ENCODE measurements at regions not wholly inside any gene's neighbourhood (a gene's known extent, or its start where the extent isn't known, plus 50 kb on each side); places are given as distances from the start of the nearest gene placed in this dataset.

DNA sequence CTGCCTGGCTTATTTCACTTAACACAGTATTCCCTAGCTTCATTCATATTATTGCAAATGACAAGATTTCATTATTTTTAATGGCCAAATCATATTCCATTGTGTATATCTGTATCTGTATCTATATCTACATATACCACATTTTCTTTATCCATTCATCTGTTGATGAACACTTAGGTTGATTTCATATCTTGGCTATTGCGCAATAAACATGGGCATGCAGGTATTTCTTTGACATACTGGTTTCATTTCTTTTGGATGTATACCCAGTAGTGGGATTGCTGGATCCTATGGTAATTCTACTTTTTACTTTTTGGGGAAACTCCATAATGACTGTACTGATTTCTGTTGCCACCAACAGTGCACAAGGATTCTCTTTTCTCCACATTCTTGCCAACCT is 68.9 kb upstream of the CREB5 start:
- ChIA-PET CTCF (interaction anchor here in 1 of 2 donors (0.7 kb wide), 1 partner anchor 96 kb away, joined by 3 read pairs; no protein-coding TSS in a partner anchor), POLR2A (no interaction called here)
- Histone ChIP-seq H3K27me3 (replicated peaks in 1 of 2; ENCODE audit: control insufficient read depth in 2 of 2, extremely low read depth in 1 of 2, insufficient read depth in 2 of 2, low read length in 1 of 2) (peaks cover 0 to 14% of the 10 kb centered on the region in 2 experiments), H3K36me3 (ENCODE audit: control insufficient read depth in 2 of 2, extremely low read depth in 1 of 2, insufficient read depth in 1 of 2, low read length in 1 of 2) (no peaks in the 10 kb centered on the region), H3K27ac (ENCODE audit: low read length) (no peak overlapping the region), H3K4me1 (ENCODE audit: control insufficient read depth in 1 of 2, extremely low read depth in 1 of 2, insufficient read depth in 2 of 2, low read length in 2 of 2) (no peaks in the 10 kb centered on the region), H3K4me3 (ENCODE audit: control insufficient read depth in 1 of 2, extremely low read depth in 1 of 2, low read length in 1 of 2) (no peak overlapping the region), H3K9me3 (no peaks in the 10 kb centered on the region)
- H3K4me1 Mint-ChIP-seq, result no peaks in the 10 kb centered on the region
- H3K9me3 Mint-ChIP-seq, result no peaks in the 10 kb centered on the region
- no peak overlapping the region for H3K27ac Mint-ChIP-seq
- H3K36me3 Mint-ChIP-seq, result no peaks in the 10 kb centered on the region
- WGBS (ENCODE audit: insufficient coverage), result 83% methylated on average over 1 of the region's 1 CpG
- DNase-seq, result no peak
- H3K4me3 Mint-ChIP-seq, result no peak overlapping the region
- ATAC-seq (replicated peaks in 1 of 4), result no peak
- peaks cover 0 to 16% of the 10 kb centered on the region in 2 donors for H3K27me3 Mint-ChIP-seq

DNA sequence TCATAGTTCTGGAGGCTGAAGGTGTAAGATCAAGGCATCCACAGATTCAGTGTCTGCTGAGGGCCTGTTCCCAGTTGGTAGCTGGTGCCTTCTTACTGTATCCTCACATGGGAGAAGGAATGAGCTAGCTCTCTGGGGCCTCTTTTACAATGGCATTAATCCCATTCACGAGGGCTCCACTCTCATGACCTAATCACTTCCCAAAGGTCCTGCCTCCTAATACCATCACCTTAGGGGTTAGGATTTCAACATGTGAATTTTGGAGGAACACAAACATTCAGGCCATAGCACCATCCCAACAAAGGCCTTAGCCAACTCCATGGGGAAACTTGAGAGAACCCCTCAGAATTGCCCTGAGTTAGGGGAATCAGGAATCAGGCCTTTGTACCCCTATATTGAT is 66.1 kb upstream of the CREB5 start:
- Mint-ChIP-seq H3K4me1 (no peaks in the 10 kb centered on the region), H3K27me3 (peaks cover 0 to 15% of the 10 kb centered on the region in 2 donors), H3K9me3 (no peaks in the 10 kb centered on the region), H3K4me3 (no peak overlapping the region), H3K36me3 (no peaks in the 10 kb centered on the region), H3K27ac (no peak overlapping the region)
- ATAC-seq (replicated peaks in 1 of 4) (no peak), DNase-seq (no peak)
- CTCF ChIA-PET, result no interaction called here
- POLR2A ChIA-PET, result no interaction called here
- no peak overlapping the region for H3K4me3 ChIP-seq (ENCODE audit: control insufficient read depth in 1 of 2, extremely low read depth in 1 of 2, low read length in 1 of 2)
- H3K9me3 ChIP-seq, result no peaks in the 10 kb centered on the region
- no peak overlapping the region for H3K27ac ChIP-seq (ENCODE audit: low read length)
- WGBS (ENCODE audit: insufficient coverage), result no CpG with 5 or more reads among the region's 1 CpG
- no peaks in the 10 kb centered on the region for H3K36me3 ChIP-seq (ENCODE audit: control insufficient read depth in 2 of 2, extremely low read depth in 1 of 2, insufficient read depth in 1 of 2, low read length in 1 of 2)
- H3K27me3 ChIP-seq (replicated peaks in 1 of 2; ENCODE audit: control insufficient read depth in 2 of 2, extremely low read depth in 1 of 2, insufficient read depth in 2 of 2, low read length in 1 of 2), result peaks cover 0 to 9% of the 10 kb centered on the region in 2 experiments
- H3K4me1 ChIP-seq (ENCODE audit: control insufficient read depth in 1 of 2, extremely low read depth in 1 of 2, insufficient read depth in 2 of 2, low read length in 2 of 2), result no peaks in the 10 kb centered on the region

DNA sequence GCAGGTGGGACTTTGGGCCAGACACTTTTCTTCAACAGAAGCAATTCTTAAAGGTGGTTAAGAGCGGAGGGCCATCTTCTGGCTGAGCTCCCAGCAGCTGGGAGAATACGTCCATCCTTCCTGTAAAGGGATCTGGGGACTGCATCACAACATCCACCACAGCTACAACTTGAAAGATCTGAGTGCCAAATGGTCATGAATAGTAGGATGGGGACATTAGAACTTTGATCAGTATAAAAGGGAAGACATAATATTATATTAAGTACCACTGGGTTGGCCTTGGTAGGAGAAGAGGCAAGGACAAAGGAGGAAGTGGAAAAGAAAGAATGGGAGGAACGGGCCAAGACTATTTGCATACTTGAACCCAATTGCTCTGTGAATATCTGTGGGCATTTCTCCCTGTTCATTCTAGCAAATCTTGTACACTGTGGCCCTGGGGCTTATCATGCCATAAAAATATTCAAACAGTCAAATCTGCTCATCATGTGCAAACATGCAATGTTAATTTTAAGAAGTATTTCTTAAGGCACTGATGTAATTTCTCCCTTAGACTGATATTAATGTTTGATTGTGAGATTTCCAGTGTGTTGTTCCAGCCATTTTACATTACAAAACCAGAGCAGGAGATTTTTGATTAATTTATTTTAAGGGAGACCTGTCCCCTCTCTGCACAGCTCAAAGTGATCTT is 65.5 kb upstream of the CREB5 start:
- peaks cover 0 to 9% of the 10 kb centered on the region in 2 experiments for H3K27me3 ChIP-seq (replicated peaks in 1 of 2; ENCODE audit: control insufficient read depth in 2 of 2, extremely low read depth in 1 of 2, insufficient read depth in 2 of 2, low read length in 1 of 2)
- no peak for DNase-seq
- Mint-ChIP-seq H3K27me3 (peaks cover 0 to 13% of the 10 kb centered on the region in 2 donors), H3K36me3 (no peaks in the 10 kb centered on the region), H3K4me3 (no peak overlapping the region), H3K9me3 (no peaks in the 10 kb centered on the region), H3K4me1 (no peaks in the 10 kb centered on the region), H3K27ac (no peak overlapping the region)
- WGBS (ENCODE audit: insufficient coverage), result 100% methylated on average over 1 of the region's 3 CpGs
- ChIA-PET POLR2A (interaction anchor here in 1 of 2 donors (0.6 kb wide), 1 partner anchor 60 kb away, joined by 3 read pairs; no protein-coding TSS in a partner anchor), CTCF (no interaction called here)
- no peak overlapping the region for H3K4me3 ChIP-seq (ENCODE audit: control insufficient read depth in 1 of 2, extremely low read depth in 1 of 2, low read length in 1 of 2)
- no peak for ATAC-seq (replicated peaks in 1 of 4)
- H3K4me1 ChIP-seq (ENCODE audit: control insufficient read depth in 1 of 2, extremely low read depth in 1 of 2, insufficient read depth in 2 of 2, low read length in 2 of 2), result no peaks in the 10 kb centered on the region
- H3K36me3 ChIP-seq (ENCODE audit: control insufficient read depth in 2 of 2, extremely low read depth in 1 of 2, insufficient read depth in 1 of 2, low read length in 1 of 2), result no peaks in the 10 kb centered on the region
- no peaks in the 10 kb centered on the region for H3K9me3 ChIP-seq
- H3K27ac ChIP-seq (ENCODE audit: low read length), result no peak overlapping the region

GRCh38 chr7:28347475-28348318 is 64.6 kb upstream of the CREB5 start:
- no peak overlapping the region for H3K4me3 Mint-ChIP-seq
- ATAC-seq (replicated peaks in 1 of 4), result no peak
- DNase-seq, result no peak
- peaks cover 0 to 9% of the 10 kb centered on the region in 2 experiments for H3K27me3 ChIP-seq (replicated peaks in 1 of 2; ENCODE audit: control insufficient read depth in 2 of 2, extremely low read depth in 1 of 2, insufficient read depth in 2 of 2, low read length in 1 of 2)
- H3K9me3 ChIP-seq, result no peaks in the 10 kb centered on the region
- POLR2A ChIA-PET, result interaction anchor here in 1 of 2 donors (0.6 kb wide), 1 partner anchor 59 kb away, joined by 3 read pairs; no protein-coding TSS in a partner anchor
- CTCF ChIA-PET, result interaction anchor here (0.5 kb wide), 2 partner anchors 42 to 280 kb away, joined by 3 read pairs; no protein-coding TSS in a partner anchor
- H3K36me3 Mint-ChIP-seq, result no peaks in the 10 kb centered on the region
- H3K27ac Mint-ChIP-seq, result no peak overlapping the region
- no peaks in the 10 kb centered on the region for H3K9me3 Mint-ChIP-seq
- H3K27ac ChIP-seq (ENCODE audit: low read length), result no peak overlapping the region
- H3K4me3 ChIP-seq (ENCODE audit: control insufficient read depth in 1 of 2, extremely low read depth in 1 of 2, low read length in 1 of 2), result no peak overlapping the region
- H3K36me3 ChIP-seq (ENCODE audit: control insufficient read depth in 2 of 2, extremely low read depth in 1 of 2, insufficient read depth in 1 of 2, low read length in 1 of 2), result no peaks in the 10 kb centered on the region
- no peaks in the 10 kb centered on the region for H3K4me1 ChIP-seq (ENCODE audit: control insufficient read depth in 1 of 2, extremely low read depth in 1 of 2, insufficient read depth in 2 of 2, low read length in 2 of 2)
- WGBS (ENCODE audit: insufficient coverage), result 89% methylated on average over 5 of the region's 12 CpGs
- no peaks in the 10 kb centered on the region for H3K4me1 Mint-ChIP-seq
- H3K27me3 Mint-ChIP-seq, result peaks cover 0 to 13% of the 10 kb centered on the region in 2 donors

DNA sequence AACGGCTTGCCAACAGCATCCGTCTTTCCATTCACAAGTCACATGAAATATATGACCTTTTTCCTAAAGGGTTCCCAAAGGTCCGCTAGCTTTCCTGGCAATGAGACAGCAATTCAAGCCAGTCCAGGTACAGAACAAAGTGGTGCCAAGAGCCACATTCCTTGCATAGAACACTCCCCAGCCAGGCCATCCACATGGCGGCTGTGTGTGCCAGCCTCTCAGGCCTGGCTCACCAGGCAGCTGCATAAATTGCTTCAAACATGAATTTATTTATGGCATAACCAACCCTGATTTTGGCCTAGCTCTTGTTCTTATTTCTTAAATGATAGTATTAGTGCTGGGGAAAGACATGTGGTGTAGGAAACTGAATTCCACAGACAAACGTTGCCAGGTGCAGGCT is 63.7 kb upstream of the CREB5 start:
- ATAC-seq (replicated peaks in 1 of 4) (no peak), DNase-seq (no peak)
- ChIA-PET POLR2A (interaction anchor here in 1 of 2 donors (0.5 kb wide), 1 partner anchor 17 kb away, joined by 3 read pairs; no protein-coding TSS in a partner anchor), CTCF (no interaction called here)
- Histone ChIP-seq H3K4me3 (ENCODE audit: control insufficient read depth in 1 of 2, extremely low read depth in 1 of 2, low read length in 1 of 2) (no peak overlapping the region), H3K4me1 (ENCODE audit: control insufficient read depth in 1 of 2, extremely low read depth in 1 of 2, insufficient read depth in 2 of 2, low read length in 2 of 2) (no peaks in the 10 kb centered on the region), H3K27me3 (replicated peaks in 1 of 2; ENCODE audit: control insufficient read depth in 2 of 2, extremely low read depth in 1 of 2, insufficient read depth in 2 of 2, low read length in 1 of 2) (peaks cover 0 to 9% of the 10 kb centered on the region in 2 experiments), H3K9me3 (no peaks in the 10 kb centered on the region), H3K27ac (ENCODE audit: low read length) (no peak overlapping the region), H3K36me3 (ENCODE audit: control insufficient read depth in 2 of 2, extremely low read depth in 1 of 2, insufficient read depth in 1 of 2, low read length in 1 of 2) (no peaks in the 10 kb centered on the region)
- H3K4me3 Mint-ChIP-seq, result no peak overlapping the region
- H3K27me3 Mint-ChIP-seq, result peaks cover 0 to 13% of the 10 kb centered on the region in 2 donors
- no peaks in the 10 kb centered on the region for H3K9me3 Mint-ChIP-seq
- H3K36me3 Mint-ChIP-seq, result no peaks in the 10 kb centered on the region
- no peak overlapping the region for H3K27ac Mint-ChIP-seq
- H3K4me1 Mint-ChIP-seq, result no peaks in the 10 kb centered on the region
- 84% methylated on average over 5 of the region's 5 CpGs for WGBS (ENCODE audit: insufficient coverage)

DNA sequence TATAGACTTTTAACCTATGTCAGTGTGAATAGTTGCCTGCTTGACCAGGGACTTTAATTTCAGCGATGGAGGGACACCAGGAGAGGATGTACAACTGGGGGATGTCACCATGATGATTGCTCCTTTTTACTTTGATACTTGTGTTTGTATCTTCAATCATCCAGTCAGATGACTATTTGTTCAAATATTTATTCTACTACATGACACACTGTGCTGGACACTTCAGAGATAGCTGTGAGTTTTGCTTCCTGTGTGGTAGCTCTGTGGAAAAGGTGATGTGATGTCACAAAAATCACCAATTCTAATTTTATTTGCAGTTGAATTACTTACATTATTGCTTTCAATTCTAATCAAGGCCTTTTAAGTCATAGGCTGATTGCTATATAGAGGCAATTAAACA is 62.7 kb upstream of the CREB5 start:
- Mint-ChIP-seq H3K9me3 (no peaks in the 10 kb centered on the region), H3K27me3 (peaks cover 0 to 8% of the 10 kb centered on the region in 2 donors), H3K27ac (no peak overlapping the region), H3K36me3 (no peaks in the 10 kb centered on the region), H3K4me3 (no peak overlapping the region), H3K4me1 (no peaks in the 10 kb centered on the region)
- Histone ChIP-seq H3K4me1 (ENCODE audit: control insufficient read depth in 1 of 2, extremely low read depth in 1 of 2, insufficient read depth in 2 of 2, low read length in 2 of 2) (no peaks in the 10 kb centered on the region), H3K36me3 (ENCODE audit: control insufficient read depth in 2 of 2, extremely low read depth in 1 of 2, insufficient read depth in 1 of 2, low read length in 1 of 2) (no peaks in the 10 kb centered on the region), H3K27me3 (replicated peaks in 1 of 2; ENCODE audit: control insufficient read depth in 2 of 2, extremely low read depth in 1 of 2, insufficient read depth in 2 of 2, low read length in 1 of 2) (peaks cover 0 to 9% of the 10 kb centered on the region in 2 experiments), H3K4me3 (ENCODE audit: control insufficient read depth in 1 of 2, extremely low read depth in 1 of 2, low read length in 1 of 2) (no peak overlapping the region), H3K27ac (ENCODE audit: low read length) (no peak overlapping the region), H3K9me3 (no peaks in the 10 kb centered on the region)
- no CpG with 5 or more reads among the region's 1 CpG for WGBS (ENCODE audit: insufficient coverage)
- DNase-seq (no peak), ATAC-seq (replicated peaks in 1 of 4) (no peak)
- ChIA-PET POLR2A (no interaction called here), CTCF (no interaction called here)
